ENCODE measurements at regions not wholly inside any gene's neighbourhood (a gene's known extent, or its start where the extent isn't known, plus 50 kb on each side); places are given as distances from the start of the nearest gene placed in this dataset.

DNA sequence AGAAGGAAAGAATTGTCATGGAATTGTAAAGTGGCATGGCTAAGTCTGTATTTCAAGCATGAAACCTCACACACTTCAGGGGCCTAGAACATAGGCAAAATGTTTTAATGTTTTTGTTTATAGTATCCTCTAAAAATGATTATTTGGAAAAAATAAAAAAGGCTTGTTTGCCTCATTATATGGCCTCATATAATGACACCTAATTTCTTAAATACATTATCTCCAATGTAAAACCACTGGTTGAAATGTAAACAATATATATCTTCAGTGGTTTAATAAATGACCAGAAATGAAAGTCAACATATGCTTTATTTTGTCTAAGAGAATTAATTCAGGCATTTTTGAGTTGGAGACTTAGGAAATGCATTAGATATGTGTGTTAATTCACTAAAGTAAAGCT, 1736.6 kb downstream of the EFNA5 start:
- H3K4me1 ChIP-seq (ENCODE audit: insufficient read depth, low read length): no peaks in the 10 kb centered on the region
- no peaks in the 10 kb centered on the region for H3K9me3 ChIP-seq (ENCODE audit: low read length)
- H3K4me3 ChIP-seq (ENCODE audit: low read length): no peak overlapping the region
- H3K36me3 ChIP-seq (ENCODE audit: insufficient read depth, low read length): no peaks in the 10 kb centered on the region
- no peak overlapping the region for H2AFZ ChIP-seq (ENCODE audit: low read depth, low read length)
- H3K27me3 ChIP-seq (ENCODE audit: insufficient read depth, low read length): no peaks in the 10 kb centered on the region

DNA sequence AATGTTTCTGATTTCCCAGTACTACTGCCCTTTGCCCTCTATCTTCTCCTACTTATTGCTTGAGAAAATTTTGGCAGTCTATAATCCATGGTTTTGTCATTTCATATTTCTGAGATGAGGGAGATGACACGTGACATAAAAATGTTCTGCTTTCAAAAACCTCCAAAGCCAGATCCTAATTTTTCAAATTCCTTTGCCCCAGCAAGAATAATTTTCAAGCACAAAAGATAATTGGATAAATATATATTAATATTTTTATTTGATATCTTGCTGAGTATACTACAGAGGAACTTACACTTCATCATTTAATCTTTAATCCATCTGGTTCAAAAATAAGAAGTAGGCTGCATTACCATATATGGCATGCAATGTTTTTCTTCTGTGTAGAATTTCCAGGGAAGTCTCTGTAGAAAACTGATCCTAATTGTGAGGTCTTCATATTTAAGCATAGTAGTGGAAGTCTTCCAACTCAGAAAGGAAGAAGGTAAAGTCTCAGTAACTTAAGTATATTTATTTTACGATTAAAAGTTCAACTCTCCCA, 1738.8 kb downstream of the EFNA5 start:
- no peak overlapping the region for H3K4me3 ChIP-seq (ENCODE audit: low read length)
- H2AFZ ChIP-seq (ENCODE audit: low read depth, low read length): no peak overlapping the region
- H3K36me3 ChIP-seq (ENCODE audit: insufficient read depth, low read length): no peaks in the 10 kb centered on the region
- no peaks in the 10 kb centered on the region for H3K27me3 ChIP-seq (ENCODE audit: insufficient read depth, low read length)
- no peaks in the 10 kb centered on the region for H3K4me1 ChIP-seq (ENCODE audit: insufficient read depth, low read length)
- H3K9me3 ChIP-seq (ENCODE audit: low read length): no peaks in the 10 kb centered on the region

DNA sequence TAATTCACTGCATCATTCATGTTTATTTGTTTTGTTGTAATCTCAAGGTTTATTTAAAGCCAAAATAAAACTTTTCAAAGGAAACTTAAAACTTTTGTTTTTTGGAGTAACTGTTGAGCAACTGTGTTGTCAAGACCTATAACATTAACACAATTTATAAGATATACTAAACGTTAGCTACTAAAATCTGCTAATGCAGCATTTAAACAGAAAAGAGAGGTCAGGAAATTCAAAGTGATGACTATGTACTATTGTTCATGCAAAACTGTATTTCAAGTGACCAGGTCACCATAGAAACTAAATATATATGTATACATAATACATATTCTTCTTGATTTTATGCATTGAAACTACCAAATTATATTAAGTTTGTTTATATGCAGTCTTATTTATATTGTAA, 1740.9 kb downstream of the EFNA5 start:
- H3K4me1 ChIP-seq (ENCODE audit: insufficient read depth, low read length): no peaks in the 10 kb centered on the region
- no peak overlapping the region for H2AFZ ChIP-seq (ENCODE audit: low read depth, low read length)
- H3K27me3 ChIP-seq (ENCODE audit: insufficient read depth, low read length): no peaks in the 10 kb centered on the region
- no peaks in the 10 kb centered on the region for H3K36me3 ChIP-seq (ENCODE audit: insufficient read depth, low read length)
- no peaks in the 10 kb centered on the region for H3K9me3 ChIP-seq (ENCODE audit: low read length)
- H3K4me3 ChIP-seq (ENCODE audit: low read length): no peak overlapping the region

DNA sequence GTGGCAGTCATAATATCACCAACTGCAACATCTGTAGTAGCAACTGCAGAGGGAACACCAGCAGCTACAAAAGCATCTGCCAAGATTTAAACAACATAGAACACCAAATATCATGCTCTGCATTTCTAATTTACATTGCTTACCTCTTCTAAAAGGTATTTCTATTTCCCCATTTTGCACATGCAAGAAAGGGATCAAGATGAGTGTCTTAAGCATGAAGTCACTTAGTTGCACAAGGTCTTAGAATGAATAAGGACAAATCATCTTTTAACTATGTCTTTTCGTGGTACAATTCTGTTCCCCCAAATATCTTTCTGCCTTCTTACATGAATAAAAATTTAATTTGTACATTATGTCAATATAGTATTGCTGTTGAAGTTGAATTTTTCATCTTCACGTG, 1746.4 kb downstream of the EFNA5 start:
- Histone ChIP-seq H2AFZ (ENCODE audit: low read depth, low read length) (no peak overlapping the region), H3K9me3 (ENCODE audit: low read length) (no peaks in the 10 kb centered on the region), H3K4me1 (ENCODE audit: insufficient read depth, low read length) (no peaks in the 10 kb centered on the region), H3K36me3 (ENCODE audit: insufficient read depth, low read length) (no peaks in the 10 kb centered on the region), H3K4me3 (ENCODE audit: low read length) (no peak overlapping the region), H3K27me3 (ENCODE audit: insufficient read depth, low read length) (no peaks in the 10 kb centered on the region)

DNA sequence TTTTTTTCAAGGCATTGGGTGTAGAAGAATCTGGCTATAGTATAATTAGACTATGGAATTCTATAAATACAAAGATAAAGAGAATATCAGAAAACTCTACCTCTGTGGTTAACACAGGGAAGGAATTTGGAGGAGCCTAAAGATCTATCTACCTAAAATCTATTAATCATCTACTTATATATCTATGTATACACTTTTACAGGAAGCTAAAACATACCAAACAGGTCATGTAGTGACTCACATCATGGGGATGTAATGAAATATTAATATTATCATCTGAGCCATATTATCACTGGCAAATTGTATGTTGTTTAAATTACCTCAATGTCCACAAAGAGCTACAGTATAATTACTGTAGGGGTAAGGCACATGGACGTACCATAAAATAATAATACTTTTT, 1748.2 kb downstream of the EFNA5 start:
- H3K27me3 ChIP-seq (ENCODE audit: insufficient read depth, low read length): no peaks in the 10 kb centered on the region
- H3K4me3 ChIP-seq (ENCODE audit: low read length): no peak overlapping the region
- H3K36me3 ChIP-seq (ENCODE audit: insufficient read depth, low read length): no peaks in the 10 kb centered on the region
- no peak overlapping the region for H2AFZ ChIP-seq (ENCODE audit: low read depth, low read length)
- no peaks in the 10 kb centered on the region for H3K4me1 ChIP-seq (ENCODE audit: insufficient read depth, low read length)
- H3K9me3 ChIP-seq (ENCODE audit: low read length): no peaks in the 10 kb centered on the region

DNA sequence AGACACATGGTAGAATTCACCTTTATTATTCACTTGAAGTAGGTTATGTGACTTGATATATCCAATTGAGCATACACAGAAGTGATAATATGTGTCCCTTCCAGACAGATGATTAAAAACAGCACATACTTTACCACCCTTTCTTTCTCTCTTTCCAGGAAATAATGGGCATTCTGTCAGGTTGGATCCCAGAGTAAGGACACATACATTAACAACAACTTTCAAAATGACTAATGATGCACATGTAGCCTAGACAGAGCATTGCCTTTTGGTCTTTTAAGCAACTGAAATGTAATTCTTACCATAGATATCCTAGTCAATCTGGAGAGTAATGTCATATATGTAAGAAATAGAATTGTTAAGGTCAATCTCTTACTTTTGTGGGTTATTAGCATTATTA, 1748.7 kb downstream of the EFNA5 start:
- H3K4me1 ChIP-seq (ENCODE audit: insufficient read depth, low read length): no peaks in the 10 kb centered on the region
- H3K36me3 ChIP-seq (ENCODE audit: insufficient read depth, low read length): no peaks in the 10 kb centered on the region

DNA sequence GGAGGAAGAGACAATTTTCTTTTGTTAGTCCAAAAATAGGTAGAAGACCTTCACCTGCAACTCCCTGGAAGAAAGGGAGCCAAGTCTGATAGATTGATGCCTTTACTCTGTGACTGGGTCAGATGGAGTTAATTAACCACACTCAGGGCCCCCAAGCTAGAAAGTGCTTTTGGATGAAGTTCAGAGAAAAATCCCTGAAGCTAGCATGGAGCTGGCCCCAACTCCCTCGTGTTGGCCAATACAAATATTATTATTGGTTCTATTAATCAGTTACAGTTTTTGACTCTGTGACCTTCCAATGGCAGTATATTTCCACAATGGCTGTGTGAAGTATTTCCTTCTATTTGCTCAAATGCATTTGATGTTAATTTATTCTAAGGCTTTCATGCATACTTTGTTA, 1753.5 kb downstream of the EFNA5 start:
- no peak overlapping the region for H2AFZ ChIP-seq (ENCODE audit: low read depth, low read length)
- H3K4me3 ChIP-seq (ENCODE audit: low read length): no peak overlapping the region
- H3K9me3 ChIP-seq (ENCODE audit: low read length): no peaks in the 10 kb centered on the region
- H3K36me3 ChIP-seq (ENCODE audit: insufficient read depth, low read length): no peaks in the 10 kb centered on the region
- H3K4me1 ChIP-seq (ENCODE audit: insufficient read depth, low read length): no peaks in the 10 kb centered on the region
- no peaks in the 10 kb centered on the region for H3K27me3 ChIP-seq (ENCODE audit: insufficient read depth, low read length)

More for the DNA sequence above, 1748.7 kb downstream of the EFNA5 start:
- H3K4me3 ChIP-seq (ENCODE audit: low read length): no peak overlapping the region
- no peak overlapping the region for H2AFZ ChIP-seq (ENCODE audit: low read depth, low read length)
- no peaks in the 10 kb centered on the region for H3K27me3 ChIP-seq (ENCODE audit: insufficient read depth, low read length)
- H3K9me3 ChIP-seq (ENCODE audit: low read length): no peaks in the 10 kb centered on the region

DNA sequence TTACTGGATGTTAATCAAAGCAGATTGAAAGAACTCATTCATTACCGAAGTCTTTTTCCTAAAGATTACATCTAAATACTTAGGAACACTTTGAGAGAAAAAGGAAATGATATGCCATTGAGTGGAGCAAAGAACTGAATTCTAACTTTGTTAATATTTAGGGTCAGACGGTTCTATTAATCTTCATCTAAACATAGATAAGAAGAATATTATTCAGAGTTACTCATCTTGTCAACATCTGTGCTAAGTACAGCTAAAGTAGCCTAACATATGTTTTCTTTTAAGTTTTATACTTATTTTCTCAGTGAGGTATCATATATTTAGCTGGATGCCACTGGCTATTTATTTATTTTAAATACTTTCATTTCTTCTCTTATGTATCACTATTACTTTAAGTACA, 1763.7 kb downstream of the EFNA5 start:
- H2AFZ ChIP-seq (ENCODE audit: low read depth, low read length): no peak overlapping the region

DNA sequence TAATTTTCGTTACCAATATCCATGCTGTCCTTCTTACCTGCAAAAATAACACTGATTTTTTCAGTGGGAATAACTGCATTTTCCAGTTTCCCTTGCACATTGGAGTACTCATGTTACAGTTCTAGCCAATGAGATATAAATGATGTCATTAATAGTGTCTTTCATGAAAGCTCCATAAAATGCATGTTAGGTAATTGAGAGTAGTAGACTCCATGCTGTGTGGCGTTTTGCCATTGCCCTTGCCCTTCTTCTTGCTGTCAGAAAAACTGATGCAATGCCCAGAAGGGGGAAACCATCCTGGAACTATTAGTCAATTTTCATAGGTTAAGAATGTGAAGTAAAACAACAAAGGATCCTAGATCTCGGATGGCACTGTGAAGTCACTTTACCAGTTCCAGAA, 1765.3 kb downstream of the EFNA5 start:
- no peaks in the 10 kb centered on the region for H3K4me1 ChIP-seq (ENCODE audit: insufficient read depth, low read length)
- no peaks in the 10 kb centered on the region for H3K36me3 ChIP-seq (ENCODE audit: insufficient read depth, low read length)
- no peaks in the 10 kb centered on the region for H3K27me3 ChIP-seq (ENCODE audit: insufficient read depth, low read length)
- no peak overlapping the region for H3K4me3 ChIP-seq (ENCODE audit: low read length)
- H3K9me3 ChIP-seq (ENCODE audit: low read length): no peaks in the 10 kb centered on the region
- no peak overlapping the region for H2AFZ ChIP-seq (ENCODE audit: low read depth, low read length)

More for the DNA sequence above, 1763.7 kb downstream of the EFNA5 start:
- Histone ChIP-seq H3K9me3 (ENCODE audit: low read length) (no peaks in the 10 kb centered on the region), H3K4me1 (ENCODE audit: insufficient read depth, low read length) (no peaks in the 10 kb centered on the region), H3K36me3 (ENCODE audit: insufficient read depth, low read length) (no peaks in the 10 kb centered on the region), H3K27me3 (ENCODE audit: insufficient read depth, low read length) (no peaks in the 10 kb centered on the region), H3K4me3 (ENCODE audit: low read length) (no peak overlapping the region)

DNA sequence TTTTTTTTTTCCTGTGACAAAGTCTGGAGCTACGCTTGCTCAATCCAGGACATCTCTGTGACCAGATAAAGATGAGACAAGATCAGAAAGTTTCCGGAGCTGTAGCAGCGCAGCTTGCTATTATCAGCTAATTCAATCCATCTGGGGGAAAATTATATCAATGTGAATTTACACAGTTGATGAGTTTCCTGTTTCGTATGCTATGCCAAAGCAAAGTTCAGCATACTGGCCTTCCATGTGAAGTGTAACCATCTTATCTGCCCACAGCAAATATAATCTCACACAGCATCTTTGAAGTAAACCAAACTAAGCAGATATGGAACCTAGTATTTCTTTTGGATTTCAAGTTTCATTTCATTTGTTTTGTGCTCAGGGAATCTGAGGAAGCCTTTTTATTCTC, 1767.7 kb downstream of the EFNA5 start:
- H3K4me3 ChIP-seq (ENCODE audit: low read length): no peak overlapping the region
- H3K9me3 ChIP-seq (ENCODE audit: low read length): no peaks in the 10 kb centered on the region
- no peaks in the 10 kb centered on the region for H3K4me1 ChIP-seq (ENCODE audit: insufficient read depth, low read length)
- H2AFZ ChIP-seq (ENCODE audit: low read depth, low read length): no peak overlapping the region
- H3K36me3 ChIP-seq (ENCODE audit: insufficient read depth, low read length): no peaks in the 10 kb centered on the region
- no peaks in the 10 kb centered on the region for H3K27me3 ChIP-seq (ENCODE audit: insufficient read depth, low read length)

DNA sequence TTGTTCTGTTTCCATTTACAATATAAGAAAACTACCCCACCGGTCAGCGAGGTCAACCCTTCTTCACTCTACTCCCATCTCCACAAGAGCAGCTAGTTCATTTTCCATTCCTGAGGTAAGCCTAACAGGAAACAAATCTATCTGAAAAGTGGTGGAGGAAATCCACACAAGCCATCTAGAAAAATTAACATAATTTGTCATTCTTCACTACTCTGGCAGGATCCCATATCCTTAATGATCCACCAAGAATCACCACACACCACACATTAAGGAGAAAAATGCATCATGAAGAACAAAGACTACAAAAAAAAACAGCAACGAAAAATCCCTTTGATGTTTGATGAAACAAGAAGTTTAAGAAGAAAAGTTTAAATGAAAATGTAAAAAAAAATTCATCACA, 1771.0 kb downstream of the EFNA5 start:
- no peaks in the 10 kb centered on the region for H3K36me3 ChIP-seq (ENCODE audit: insufficient read depth, low read length)
- H2AFZ ChIP-seq (ENCODE audit: low read depth, low read length): no peak overlapping the region
- no peaks in the 10 kb centered on the region for H3K9me3 ChIP-seq (ENCODE audit: low read length)
- no peak overlapping the region for H3K4me3 ChIP-seq (ENCODE audit: low read length)
- H3K4me1 ChIP-seq (ENCODE audit: insufficient read depth, low read length): peaks cover 3% of the 10 kb centered on the region
- no peaks in the 10 kb centered on the region for H3K27me3 ChIP-seq (ENCODE audit: insufficient read depth, low read length)

DNA sequence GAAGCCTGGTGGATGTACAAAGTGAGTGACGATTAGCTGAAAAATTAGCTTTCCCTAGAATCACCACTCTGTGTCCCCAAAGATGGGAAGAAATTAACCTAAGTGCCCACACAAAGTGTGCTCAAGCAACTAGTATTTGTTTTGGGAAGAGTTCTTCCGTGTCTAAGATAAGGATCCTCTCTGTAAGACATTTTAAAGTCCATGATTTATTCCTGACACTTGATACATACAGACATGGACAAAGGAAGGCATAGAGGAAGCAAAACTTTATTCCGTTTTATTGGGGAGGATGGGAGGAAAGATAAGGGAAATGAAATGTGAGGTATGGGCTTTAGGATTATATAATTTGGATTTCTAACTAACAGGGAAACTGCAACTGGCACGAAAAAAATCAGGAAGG, 1772.6 kb downstream of the EFNA5 start:
- Histone ChIP-seq H3K36me3 (ENCODE audit: insufficient read depth, low read length) (no peaks in the 10 kb centered on the region), H3K9me3 (ENCODE audit: low read length) (no peaks in the 10 kb centered on the region), H3K4me3 (ENCODE audit: low read length) (no peak overlapping the region), H2AFZ (ENCODE audit: low read depth, low read length) (peak overlapping the region; percentile 24), H3K27me3 (ENCODE audit: insufficient read depth, low read length) (no peaks in the 10 kb centered on the region), H3K4me1 (ENCODE audit: insufficient read depth, low read length) (peaks cover 3% of the 10 kb centered on the region)

DNA sequence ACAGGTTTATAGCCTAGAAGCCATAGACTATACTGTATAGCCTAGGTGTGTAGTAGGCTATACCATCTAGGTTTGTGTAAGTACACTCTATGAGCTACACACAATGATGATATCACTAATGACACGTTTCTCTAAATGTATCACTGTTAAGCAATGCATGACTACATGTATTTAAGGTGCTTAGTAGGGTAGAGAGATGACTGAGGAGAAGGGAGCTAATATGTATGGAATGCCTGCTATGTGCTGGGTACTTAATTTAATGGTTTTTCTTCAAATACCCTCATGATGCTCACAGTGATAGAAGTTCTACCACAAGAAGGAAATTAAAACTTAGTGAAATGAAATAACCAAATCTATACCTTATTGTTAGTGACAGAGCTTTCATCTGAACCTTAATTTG, 1785.5 kb downstream of the EFNA5 start:
- H3K27me3 ChIP-seq (ENCODE audit: insufficient read depth, low read length): no peaks in the 10 kb centered on the region
- no peaks in the 10 kb centered on the region for H3K36me3 ChIP-seq (ENCODE audit: insufficient read depth, low read length)
- H3K4me1 ChIP-seq (ENCODE audit: insufficient read depth, low read length): no peaks in the 10 kb centered on the region
- no peak overlapping the region for H2AFZ ChIP-seq (ENCODE audit: low read depth, low read length)
- H3K9me3 ChIP-seq (ENCODE audit: low read length): no peaks in the 10 kb centered on the region
- no peak overlapping the region for H3K4me3 ChIP-seq (ENCODE audit: low read length)

DNA sequence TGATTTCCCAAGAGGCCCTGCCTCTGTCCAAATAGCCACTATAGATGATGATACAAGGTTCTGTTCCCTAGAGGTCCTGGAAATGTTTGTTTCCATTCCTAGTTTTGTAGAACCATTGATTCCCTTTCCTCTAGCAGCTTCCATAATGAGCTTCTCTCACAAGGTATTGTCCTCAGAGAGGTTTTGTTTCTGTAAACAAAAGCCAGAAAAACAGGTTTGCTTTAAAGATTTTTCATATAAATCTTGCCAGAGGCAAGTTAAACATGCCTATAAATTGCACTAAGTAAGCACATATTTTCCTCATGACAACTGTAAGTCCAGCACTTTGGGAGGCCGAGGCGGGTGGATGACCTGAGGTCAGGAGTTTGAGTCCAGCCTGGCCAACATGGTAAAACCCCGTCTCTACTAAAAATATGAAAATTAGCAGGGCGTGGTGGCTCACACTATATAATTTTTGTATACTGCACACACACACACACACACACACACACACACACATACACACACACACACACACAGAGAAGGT, 1787.7 kb downstream of the EFNA5 start:
- Histone ChIP-seq H3K4me3 (ENCODE audit: low read length) (no peak overlapping the region), H3K4me1 (ENCODE audit: insufficient read depth, low read length) (no peaks in the 10 kb centered on the region), H3K36me3 (ENCODE audit: insufficient read depth, low read length) (no peaks in the 10 kb centered on the region), H3K9me3 (ENCODE audit: low read length) (no peaks in the 10 kb centered on the region), H3K27me3 (ENCODE audit: insufficient read depth, low read length) (no peaks in the 10 kb centered on the region), H2AFZ (ENCODE audit: low read depth, low read length) (no peak overlapping the region)

Measured in neuron (in vitro differentiated cells).